Naive thymus-derived CD4-positive, alpha-beta T cell (primary cell): ENCODE measurements at regions not wholly inside any gene's neighbourhood (a gene's known extent, or its start where the extent isn't known, plus 50 kb on each side); places are given as distances from the start of the nearest gene placed in this dataset.
A peak's percentile ranks its signal among the peaks of the same experiment; 100 is the strongest.

Experiments
- ATAC-seq: fragments of 150-1000 bp; cut with Tn5 transposase; 2 replicates; pipeline ENCODE4 v1.10.0; 2021; ENCODE audit warnings: mild to moderate bottlenecking, moderate library complexity
- CTCF ChIA-PET: fragments of 350-600 bp; sonication (Branson Sonifier 250); formaldehyde crosslinking; loops from one replicate; lab custom pipeline; 2021; ENCODE audit warnings: antibody characterized with exemption; lab: Charles Lee
- POLR2A ChIA-PET: fragments of 350-600 bp; sonication (Branson Sonifier 250); formaldehyde crosslinking; loops from one replicate; lab custom pipeline; 2021; ENCODE audit warnings: antibody characterized with exemption, inconsistent platforms; lab: Charles Lee
- DNase-seq, 9 donors: peaks; one replicate each; pipeline versions ENCODE4 v3.0.0 to v3.0.0-alpha.2; 2020 to 2022; ENCODE audit warnings: mixed read lengths in 1 of 9
- H3K27ac ChIP-seq: one replicate; pipeline ENCODE4 v1.7.0; 2013; ENCODE audit warnings: mild to moderate bottlenecking, low read depth, low read length, moderate library complexity
- H3K27me3 ChIP-seq, 2 donors: one replicate each; pipeline ENCODE4 v1.7.0; 2013; ENCODE audit warnings: low read length in 2 of 2, mild to moderate bottlenecking in 2 of 2, moderate library complexity in 2 of 2; ENCODE audit not compliant: control insufficient read depth in 2 of 2, insufficient read depth in 2 of 2
- H3K36me3 ChIP-seq, 3 experiments: 1 replicate in 2 of 3; 2 replicates in 1 of 3; pipeline ENCODE4 v1.7.0; 2013; ENCODE audit warnings: low read length in 3 of 3, mild to moderate bottlenecking in 3 of 3, moderate library complexity in 1 of 3; ENCODE audit not compliant: insufficient read depth in 3 of 3, control insufficient read depth in 2 of 3
- H3K4me1 ChIP-seq, 2 donors: one replicate each; pipeline ENCODE4 v1.7.0; 2013; ENCODE audit warnings: low read length in 2 of 2, mild to moderate bottlenecking in 2 of 2, moderate library complexity in 1 of 2; ENCODE audit not compliant: control insufficient read depth in 2 of 2, insufficient read depth in 2 of 2
- H3K4me3 ChIP-seq: 2 replicates; pipeline ENCODE4 v1.7.0; 2013; ENCODE audit warnings: mild to moderate bottlenecking, low read length
- H3K9me3 ChIP-seq, 3 experiments: 1 replicate in 2 of 3; 2 replicates in 1 of 3; pipeline ENCODE4 v1.7.0; 2013; ENCODE audit warnings: low read length in 3 of 3; ENCODE audit not compliant: control insufficient read depth in 2 of 3
- H3K27ac Mint-ChIP-seq, 9 donors: one replicate each; pipeline ENCODE4 v1.8.0; 2020 to 2022; ENCODE audit warnings: mixed read lengths in 9 of 9, mild to moderate bottlenecking in 8 of 9, moderate library complexity in 5 of 9, inconsistent platforms in 2 of 9
- H3K27me3 Mint-ChIP-seq, 5 donors: one replicate each; pipeline ENCODE4 v1.8.0; 2021 to 2022; ENCODE audit warnings: mixed read lengths in 5 of 5, mild to moderate bottlenecking in 1 of 5
- H3K36me3 Mint-ChIP-seq, 5 donors: one replicate each; pipeline ENCODE4 v1.8.0; 2020 to 2022; ENCODE audit warnings: mixed read lengths in 5 of 5, mild to moderate bottlenecking in 3 of 5, inconsistent platforms in 1 of 5
- H3K4me1 Mint-ChIP-seq, 7 donors: one replicate each; pipeline ENCODE4 v1.8.0; 2020 to 2022; ENCODE audit warnings: mixed read lengths in 7 of 7, mild to moderate bottlenecking in 3 of 7, inconsistent platforms in 1 of 7
- H3K4me3 Mint-ChIP-seq, 10 donors: one replicate each; pipeline ENCODE4 v1.8.0; 2020 to 2022; ENCODE audit warnings: mild to moderate bottlenecking in 10 of 10, mixed read lengths in 10 of 10, moderate library complexity in 6 of 10, inconsistent platforms in 2 of 10
- H3K9me3 Mint-ChIP-seq, 11 donors: one replicate each; pipeline ENCODE4 v1.8.0; 2020 to 2022; ENCODE audit warnings: mixed read lengths in 11 of 11, mild to moderate bottlenecking in 4 of 11, inconsistent platforms in 1 of 11, moderate library complexity in 1 of 11
- intact Hi-C, 2 donors: fragments of 100-400 bp; cut with micrococcal nuclease; formaldehyde crosslinking; loops; one replicate each; pipeline ENCODE4 v1.15.1; 2023

GRCh38 chr9:89715881-89716280, 111.1 kb downstream of the GADD45G start:
- ATAC-seq, result no peak
- peaks cover 2 to 57% (median 9%) of the 10 kb centered on the region in 7 donors for H3K4me1 Mint-ChIP-seq
- H3K4me3 ChIP-seq, result no peak overlapping the region

DNA sequence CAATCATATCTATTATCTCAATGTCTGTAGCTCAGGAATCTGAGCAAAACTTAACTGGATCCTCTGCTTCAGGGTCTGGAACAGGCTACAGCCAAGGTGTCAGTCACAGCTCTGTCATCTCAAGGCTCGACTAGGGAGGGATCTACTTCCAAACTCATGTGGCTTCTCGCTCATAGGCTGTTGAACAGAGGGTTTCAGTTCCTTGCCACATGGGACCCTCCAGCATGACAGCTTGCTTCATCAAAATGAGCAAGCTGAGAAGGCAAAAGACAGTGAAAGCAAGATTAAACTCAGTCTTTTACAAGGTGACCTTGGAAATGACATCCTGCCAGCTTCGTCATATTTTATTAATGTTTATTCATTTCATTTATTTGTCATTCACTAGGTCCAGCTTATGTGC, 111.7 kb downstream of the GADD45G start:
- ChIA-PET CTCF (no interaction called here), POLR2A (no interaction called here)
- H3K4me1 ChIP-seq, result peaks cover 0 to 9% of the 10 kb centered on the region in 2 donors
- Mint-ChIP-seq H3K9me3 (peaks cover 0 to 6% (median 0%) of the 10 kb centered on the region in 11 donors), H3K4me1 (peaks cover 5 to 51% (median 10%) of the 10 kb centered on the region in 7 donors), H3K27ac (peak overlapping the region in 1 of 9 donors; percentile 25), H3K27me3 (no peaks in the 10 kb centered on the region), H3K36me3 (peaks cover 0 to 51% (median 0%) of the 10 kb centered on the region in 5 donors), H3K4me3 (no peak overlapping the region)
- H3K4me3 ChIP-seq, result no peak overlapping the region
- no peak overlapping the region for H3K27ac ChIP-seq
- H3K36me3 ChIP-seq, result no peaks in the 10 kb centered on the region
- DNase-seq (no peak), ATAC-seq (no peak)
- peaks cover 0 to 4% (median 0%) of the 10 kb centered on the region in 3 experiments for H3K9me3 ChIP-seq
- intact Hi-C loops, result loop anchor here in 1 of 2 donors (5.0 kb wide), 1 partner anchor 51 kb away; no protein-coding TSS in a partner anchor
- no peaks in the 10 kb centered on the region for H3K27me3 ChIP-seq

More at GRCh38 chr9:89715881-89716280, 111.1 kb downstream of the GADD45G start:
- Histone ChIP-seq H3K36me3 (no peaks in the 10 kb centered on the region), H3K4me1 (peaks cover 0 to 9% of the 10 kb centered on the region in 2 donors), H3K9me3 (peaks cover 0 to 4% (median 0%) of the 10 kb centered on the region in 3 experiments), H3K27ac (no peak overlapping the region), H3K27me3 (no peaks in the 10 kb centered on the region)
- H3K27me3 Mint-ChIP-seq, result no peaks in the 10 kb centered on the region
- peak overlapping the region in 2 of 10 donors; percentile 11 to 53 for H3K4me3 Mint-ChIP-seq
- peak overlapping the region in 1 of 9 donors; percentile 81 for H3K27ac Mint-ChIP-seq
- intact Hi-C loops, result loop anchor here in 1 of 2 donors (1.0 to 5.0 kb wide), 3 partner anchors 15 to 51 kb away; no protein-coding TSS in a partner anchor
- CTCF ChIA-PET, result no interaction called here
- H3K36me3 Mint-ChIP-seq, result peaks cover 0 to 50% (median 0%) of the 10 kb centered on the region in 5 donors
- POLR2A ChIA-PET, result no interaction called here
- no peak for DNase-seq
- H3K9me3 Mint-ChIP-seq, result peaks cover 0 to 6% (median 0%) of the 10 kb centered on the region in 11 donors

DNA sequence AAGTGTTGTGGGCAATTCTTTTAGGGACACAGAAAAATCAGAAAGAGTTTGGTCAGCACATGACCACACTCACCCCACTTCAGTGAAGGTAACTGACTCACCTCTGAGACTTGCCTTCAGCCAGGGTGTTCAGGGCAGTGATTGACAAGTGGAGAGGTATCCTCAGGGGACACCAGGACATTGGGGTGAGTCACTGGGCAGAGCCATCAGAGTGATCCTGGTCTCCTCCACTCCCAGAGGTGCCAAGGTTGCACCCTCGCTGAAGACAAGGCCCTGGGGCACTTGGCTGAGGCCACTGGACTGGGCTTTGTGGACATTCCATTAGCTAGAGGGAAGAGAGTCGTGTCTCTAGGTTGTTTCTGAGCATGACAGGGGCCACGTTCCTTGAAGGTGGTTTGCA, 113.4 kb downstream of the GADD45G start:
- no peak for DNase-seq
- H3K36me3 Mint-ChIP-seq, result peaks cover 0 to 49% (median 0%) of the 10 kb centered on the region in 5 donors
- no peak for ATAC-seq
- no peak overlapping the region for H3K4me3 ChIP-seq
- peaks cover 0 to 6% (median 0%) of the 10 kb centered on the region in 11 donors for H3K9me3 Mint-ChIP-seq
- no peaks in the 10 kb centered on the region for H3K27me3 Mint-ChIP-seq
- no peak overlapping the region for H3K4me3 Mint-ChIP-seq
- intact Hi-C loops, result loop anchor here in 1 of 2 donors (5.0 kb wide), 1 partner anchor 49 kb away; no protein-coding TSS in a partner anchor
- H3K9me3 ChIP-seq, result peaks cover 0 to 4% (median 0%) of the 10 kb centered on the region in 3 experiments
- H3K27ac ChIP-seq, result no peak overlapping the region
- CTCF ChIA-PET, result no interaction called here
- no peak overlapping the region for H3K27ac Mint-ChIP-seq
- no peaks in the 10 kb centered on the region for H3K27me3 ChIP-seq
- no peaks in the 10 kb centered on the region for H3K36me3 ChIP-seq
- POLR2A ChIA-PET, result no interaction called here
- H3K4me1 Mint-ChIP-seq, result peaks cover 10 to 44% (median 21%) of the 10 kb centered on the region in 7 donors
- H3K4me1 ChIP-seq, result peaks cover 0 to 9% of the 10 kb centered on the region in 2 donors

DNA sequence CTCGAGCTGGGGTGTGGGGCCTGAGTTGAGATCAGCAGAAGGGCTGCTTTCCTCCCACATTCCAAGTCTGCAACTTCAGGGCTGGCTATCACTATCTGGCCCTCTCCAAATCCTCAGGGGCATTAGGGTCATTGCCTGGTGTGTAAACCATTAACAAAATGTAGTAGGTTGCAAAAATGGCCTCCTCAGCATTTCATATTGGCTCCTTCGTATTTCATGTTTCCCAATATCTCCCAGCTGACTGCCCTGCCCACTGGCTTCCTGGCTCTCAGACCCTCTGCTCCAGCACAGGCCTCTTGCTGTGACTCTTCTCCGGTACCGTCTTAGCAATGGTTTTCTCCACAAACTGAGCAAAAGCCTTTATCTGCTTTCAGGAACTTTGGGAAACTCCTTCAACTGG, 113.8 kb downstream of the GADD45G start:
- Mint-ChIP-seq H3K27me3 (no peaks in the 10 kb centered on the region), H3K4me1 (peaks cover 10 to 43% (median 21%) of the 10 kb centered on the region in 7 donors), H3K27ac (no peak overlapping the region), H3K36me3 (peaks cover 0 to 49% (median 0%) of the 10 kb centered on the region in 5 donors), H3K4me3 (no peak overlapping the region), H3K9me3 (peaks cover 0 to 6% (median 0%) of the 10 kb centered on the region in 11 donors)
- ChIA-PET POLR2A (no interaction called here), CTCF (no interaction called here)
- no peak overlapping the region for H3K27ac ChIP-seq
- peaks cover 0 to 4% (median 0%) of the 10 kb centered on the region in 3 experiments for H3K9me3 ChIP-seq
- H3K4me1 ChIP-seq, result peaks cover 0 to 9% of the 10 kb centered on the region in 2 donors
- ATAC-seq (no peak), DNase-seq (no peak)
- intact Hi-C loops, result loop anchor here in 1 of 2 donors (5.0 kb wide), 1 partner anchor 49 kb away; no protein-coding TSS in a partner anchor
- H3K36me3 ChIP-seq, result no peaks in the 10 kb centered on the region
- H3K27me3 ChIP-seq, result no peaks in the 10 kb centered on the region
- H3K4me3 ChIP-seq, result no peak overlapping the region

GRCh38 chr9:89719202-89719601, 114.4 kb downstream of the GADD45G start:
- H3K27me3 Mint-ChIP-seq, result no peaks in the 10 kb centered on the region
- no peak overlapping the region for H3K27ac ChIP-seq
- peaks cover 0 to 46% (median 0%) of the 10 kb centered on the region in 5 donors for H3K36me3 Mint-ChIP-seq
- intact Hi-C loops, result loop anchor here in 1 of 2 donors (5.0 kb wide), 1 partner anchor 48 kb away; no protein-coding TSS in a partner anchor
- H3K4me1 Mint-ChIP-seq, result peaks cover 10 to 39% (median 21%) of the 10 kb centered on the region in 7 donors
- ChIA-PET CTCF (no interaction called here), POLR2A (no interaction called here)
- H3K36me3 ChIP-seq, result no peaks in the 10 kb centered on the region
- no peaks in the 10 kb centered on the region for H3K27me3 ChIP-seq
- no peak overlapping the region for H3K4me3 Mint-ChIP-seq
- peaks cover 0 to 4% (median 0%) of the 10 kb centered on the region in 3 experiments for H3K9me3 ChIP-seq
- no peak overlapping the region for H3K27ac Mint-ChIP-seq
- no peak overlapping the region for H3K4me3 ChIP-seq
- H3K9me3 Mint-ChIP-seq, result peaks cover 0 to 6% (median 0%) of the 10 kb centered on the region in 11 donors
- DNase-seq, result no peak
- H3K4me1 ChIP-seq, result peaks cover 0 to 9% of the 10 kb centered on the region in 2 donors
- no peak for ATAC-seq

DNA sequence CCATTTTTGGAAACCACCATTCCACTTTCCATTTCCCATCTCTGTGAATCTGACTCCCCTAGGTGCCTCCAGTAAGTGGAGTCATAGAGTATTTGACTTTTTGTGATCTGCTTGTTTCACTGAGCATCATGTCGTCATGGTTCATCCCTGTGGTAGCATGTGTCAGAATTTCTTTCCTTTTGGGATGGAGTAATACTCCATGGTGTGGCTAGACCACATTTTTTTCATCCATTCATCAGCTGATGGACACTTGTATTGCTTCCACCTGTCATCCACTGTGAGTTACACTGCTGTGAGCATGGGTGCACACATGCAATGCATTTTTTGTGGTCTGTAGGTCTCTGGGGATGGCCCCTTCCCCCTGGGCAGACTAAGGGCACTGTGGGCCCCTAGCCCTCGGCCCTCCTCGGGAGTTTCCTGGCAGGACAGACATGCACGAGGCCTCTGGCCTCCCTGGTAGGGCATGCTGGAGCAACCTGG, 115.9 kb downstream of the GADD45G start:
- intact Hi-C loops, result no loop called here
- Histone ChIP-seq H3K4me3 (no peak overlapping the region), H3K4me1 (no peaks in the 10 kb centered on the region), H3K27ac (no peak overlapping the region), H3K9me3 (peaks cover 0 to 4% (median 0%) of the 10 kb centered on the region in 3 experiments), H3K36me3 (no peaks in the 10 kb centered on the region), H3K27me3 (no peaks in the 10 kb centered on the region)
- ATAC-seq, result no peak
- Mint-ChIP-seq H3K9me3 (peaks cover 0 to 6% (median 0%) of the 10 kb centered on the region in 11 donors), H3K4me3 (no peak overlapping the region), H3K4me1 (peaks cover 10 to 23% (median 11%) of the 10 kb centered on the region in 7 donors), H3K36me3 (peaks cover 0 to 43% (median 0%) of the 10 kb centered on the region in 5 donors), H3K27ac (no peak overlapping the region), H3K27me3 (no peaks in the 10 kb centered on the region)
- ChIA-PET CTCF (no interaction called here), POLR2A (no interaction called here)
- no peak for DNase-seq
